ENCODE measurements at regions not wholly inside any gene's neighbourhood (a gene's known extent, or its start where the extent isn't known, plus 50 kb on each side); places are given as distances from the start of the nearest gene placed in this dataset.

GRCh38 chr2:14712111-14712510 lies 79.6 kb downstream of the LRATD1 start:
- peaks cover 0 to 19% of the 10 kb centered on the region in 2 experiments; a peak in 2 of 4 replicates for H3K4me1 ChIP-seq (ENCODE audit: control insufficient read depth in 1 of 2, insufficient read depth in 2 of 2, low read depth in 1 of 2, low read length in 1 of 2)
- no peaks in the 10 kb centered on the region for H3K9me3 ChIP-seq
- H3K9me2 ChIP-seq: no peaks in the 10 kb centered on the region
- DNase-seq: no peak
- H3K9ac ChIP-seq: no peak overlapping the region
- WGBS (ENCODE audit: low lambda C conversion rate): 18% methylated on average over 5 of the region's 5 CpGs
- CTCF ChIA-PET: interaction anchor here (1.8 kb wide), 1 partner anchor 10 kb away, joined by 5 read pairs; no protein-coding TSS in a partner anchor
- H3K4me2 ChIP-seq: no peak overlapping the region
- POLR2A ChIA-PET: no interaction called here
- H4K20me1 ChIP-seq (ENCODE audit: insufficient read depth): no peaks in the 10 kb centered on the region
- no peak overlapping the region for H2AFZ ChIP-seq (ENCODE audit: low read depth)
- no peak overlapping the region for H3K27ac ChIP-seq (ENCODE audit: low read depth in 2 of 2, low read length in 1 of 2)
- no peaks in the 10 kb centered on the region for H3K27me3 ChIP-seq (ENCODE audit: insufficient read depth)
- H3K4me3 ChIP-seq (ENCODE audit: low read depth in 2 of 2, low read length in 1 of 2): no peak overlapping the region
- H3F3A ChIP-seq (replicated peaks; ENCODE audit: insufficient read depth): no peaks in the 10 kb centered on the region
- TF ChIP-seq MXI1 (IDR thresholded peaks at IDR 0.05; ENCODE audit: low read depth, low read length): no peak
- TF ChIP-seq RFX5 (IDR thresholded peaks at IDR 0.05; ENCODE audit: low read length): no peak
- TF ChIP-seq USF2 (IDR thresholded peaks at IDR 0.05; ENCODE audit: borderline replicate concordance, low read depth, low read length): no peak
- TF ChIP-seq POLR2AphosphoS5 (IDR thresholded peaks at IDR 0.05; ENCODE audit: low read depth, low read length): no peak
- H3K36me3 ChIP-seq (replicated peaks in 1 of 2; ENCODE audit: control insufficient read depth in 1 of 2, insufficient read depth in 2 of 2, low read length in 1 of 2): no peaks in the 10 kb centered on the region
- no peaks in the 10 kb centered on the region for H3K79me2 ChIP-seq (ENCODE audit: insufficient read depth)

- Histone ChIP-seq H3K4me3 (ENCODE audit: low read depth in 2 of 2, low read length in 1 of 2) (no peak overlapping the region), H3K36me3 (replicated peaks in 1 of 2; ENCODE audit: control insufficient read depth in 1 of 2, insufficient read depth in 2 of 2, low read length in 1 of 2) (no peaks in the 10 kb centered on the region), H3K9me2 (no peaks in the 10 kb centered on the region), H2AFZ (ENCODE audit: low read depth) (no peak overlapping the region), H4K20me1 (ENCODE audit: insufficient read depth) (no peaks in the 10 kb centered on the region), H3K27me3 (ENCODE audit: insufficient read depth) (no peaks in the 10 kb centered on the region), H3K9ac (no peak overlapping the region), H3K79me2 (ENCODE audit: insufficient read depth) (no peaks in the 10 kb centered on the region), H3K27ac (ENCODE audit: low read depth in 2 of 2, low read length in 1 of 2) (no peak overlapping the region), H3F3A (replicated peaks; ENCODE audit: insufficient read depth) (no peaks in the 10 kb centered on the region), H3K9me3 (no peaks in the 10 kb centered on the region), H3K4me2 (no peak overlapping the region), H3K4me1 (ENCODE audit: control insufficient read depth in 1 of 2, insufficient read depth in 2 of 2, low read depth in 1 of 2, low read length in 1 of 2) (peaks cover 0 to 20% of the 10 kb centered on the region in 2 experiments; a peak in 2 of 4 replicates)
- POLR2A ChIA-PET: no interaction called here
- WGBS (ENCODE audit: low lambda C conversion rate): 23% methylated on average over 5 of the region's 5 CpGs
- TF ChIP-seq MXI1 (IDR thresholded peaks at IDR 0.05; ENCODE audit: low read depth, low read length) (no peak), TCF12 (IDR thresholded peaks at IDR 0.05) (no peak), ELF1 (IDR thresholded peaks at IDR 0.05) (no peak), IRF3 (IDR thresholded peaks at IDR 0.05; ENCODE audit: low read depth, low read length) (no peak), SIN3A (IDR thresholded peaks at IDR 0.05; ENCODE audit: borderline replicate concordance, low read depth, low read length) (no peak), CTCF (IDR thresholded peaks at IDR 0.05) (no peak)
- CTCF ChIA-PET: interaction anchor here (1.8 kb wide), 1 partner anchor 11 kb away, joined by 5 read pairs; no protein-coding TSS in a partner anchor
- DNase-seq: no peak
Observed at GRCh38 chr2:14713248-14713647, 80.7 kb downstream of the LRATD1 start.

Data from SK-N-SH (cell line).